Lower lobe of right lung (tissue), 2 donors: ENCODE measurements at regions not wholly inside any gene's neighbourhood (a gene's known extent, or its start where the extent isn't known, plus 50 kb on each side); places are given as distances from the start of the nearest gene placed in this dataset.
"Not testable (repeated sequence)": the region's sequence is repeated elsewhere in the genome, so short reads cannot be mapped to it uniquely, and the experiment has no call there.

ENCODE experiments used
- ATAC-seq, 2 donors: fragments of 200-7000 bp; cut with Tn5 transposase; one replicate each; pipeline ENCODE4 v1.9.1; 2020 to 2022; ENCODE audit warnings: mild to moderate bottlenecking in 2 of 2, moderate library complexity in 2 of 2
- DNase-seq: peaks from one replicate; pipeline ENCODE4 v3.0.0-alpha.2; 2020
- H3K27ac ChIP-seq: fragments of 200-600 bp; one replicate; pipeline ENCODE4 v1.8.0; 2022
- H3K27me3 ChIP-seq: fragments of 200-600 bp; one replicate; pipeline ENCODE4 v1.8.0; 2022; ENCODE audit warnings: low read depth
- H3K36me3 ChIP-seq: fragments of 200-600 bp; one replicate; pipeline ENCODE4 v1.8.0; 2022; ENCODE audit warnings: mild to moderate bottlenecking
- H3K4me1 ChIP-seq: fragments of 200-600 bp; one replicate; pipeline ENCODE4 v1.8.0; 2022
- H3K4me3 ChIP-seq: fragments of 200-600 bp; one replicate; pipeline ENCODE4 v1.8.0; 2022; ENCODE audit warnings: mild to moderate bottlenecking
- H3K9me3 ChIP-seq: fragments of 200-600 bp; one replicate; pipeline ENCODE4 v1.8.0; 2022
- CTCF ChIP-seq: fragments of 200-600 bp; IDR thresholded peaks from one replicate; pipeline ENCODE4 v1.8.0; 2022; ENCODE audit warnings: antibody characterized with exemption, mild to moderate bottlenecking
- intact Hi-C: fragments of 100-400 bp; cut with DNase I; formaldehyde crosslinking; loops from one replicate; pipeline ENCODE4 v1.11.0; 2022
- donor health status: DM: no; HTN: yes; CAD: no; lungs with severe emphysema.

- no peak for ATAC-seq
Observed at GRCh38 chr10:109593682-109594081, 329.6 kb downstream of the XPNPEP1 start.

DNA sequence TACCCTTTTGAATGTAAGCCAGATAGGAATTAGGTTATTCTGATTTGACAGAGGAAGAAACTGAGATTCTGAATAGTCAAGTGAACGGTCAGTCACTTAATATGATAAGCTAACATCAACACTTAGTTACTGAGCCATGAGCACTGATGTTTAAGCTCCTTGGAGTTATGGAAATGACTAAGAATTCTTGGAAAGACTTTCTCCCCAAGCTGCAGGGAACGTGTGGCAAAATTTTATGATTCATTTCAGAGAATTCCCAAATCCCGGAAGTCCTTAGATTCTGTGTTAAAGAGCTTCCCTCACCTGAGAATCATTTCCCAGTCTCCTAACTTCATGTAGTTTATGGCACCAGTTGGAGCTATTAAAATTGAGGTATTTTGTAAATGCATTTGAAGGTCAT, 330.9 kb downstream of the XPNPEP1 start:
- Histone ChIP-seq H3K4me1 (no peaks in the 10 kb centered on the region), H3K27ac (no peak overlapping the region), H3K9me3 (no peaks in the 10 kb centered on the region), H3K36me3 (no peaks in the 10 kb centered on the region), H3K27me3 (no peaks in the 10 kb centered on the region), H3K4me3 (no peak overlapping the region)
- ATAC-seq (no peak), DNase-seq (no peak)
- TF ChIP-seq CTCF: no peak
- intact Hi-C loops: no loop called here

More at GRCh38 chr10:109593682-109594081, 329.6 kb downstream of the XPNPEP1 start:
- no peak for DNase-seq
- Histone ChIP-seq H3K27me3 (no peaks in the 10 kb centered on the region), H3K4me1 (no peaks in the 10 kb centered on the region), H3K4me3 (no peak overlapping the region), H3K36me3 (no peaks in the 10 kb centered on the region), H3K9me3 (no peaks in the 10 kb centered on the region), H3K27ac (no peak overlapping the region)
- TF ChIP-seq CTCF: no peak
- intact Hi-C loops: no loop called here

DNA sequence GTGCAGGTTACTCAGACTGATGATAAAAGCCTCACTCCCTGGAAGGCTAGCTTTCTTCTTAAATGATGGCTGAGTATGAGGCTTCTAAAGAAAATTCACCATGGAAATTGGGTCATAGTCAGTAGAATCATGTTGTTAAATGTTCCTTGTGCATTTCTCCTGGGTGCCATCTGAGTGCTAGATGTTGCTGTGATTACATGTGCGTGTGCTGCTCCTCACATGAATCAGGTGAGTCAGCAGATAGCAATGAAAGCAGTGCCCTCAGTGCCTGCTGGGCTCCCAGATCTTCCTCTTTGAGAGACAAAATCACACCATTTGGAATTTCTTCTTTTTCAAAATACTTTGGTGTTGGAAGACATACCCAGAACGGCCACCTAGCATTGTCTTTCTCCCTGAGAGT, 331.7 kb downstream of the XPNPEP1 start:
- DNase-seq (no peak), ATAC-seq (no peak)
- intact Hi-C loops: no loop called here
- no peak overlapping the region for H3K4me3 ChIP-seq
- H3K4me1 ChIP-seq: no peaks in the 10 kb centered on the region
- H3K9me3 ChIP-seq: no peaks in the 10 kb centered on the region
- TF ChIP-seq CTCF: no peak
- H3K36me3 ChIP-seq: no peaks in the 10 kb centered on the region
- H3K27ac ChIP-seq: no peak overlapping the region
- no peaks in the 10 kb centered on the region for H3K27me3 ChIP-seq

- TF ChIP-seq CTCF: no peak
- Histone ChIP-seq H3K4me1 (no peaks in the 10 kb centered on the region), H3K36me3 (no peaks in the 10 kb centered on the region), H3K27ac (no peak overlapping the region), H3K9me3 (no peaks in the 10 kb centered on the region), H3K27me3 (no peaks in the 10 kb centered on the region), H3K4me3 (no peak overlapping the region)
- DNase-seq (no peak), ATAC-seq (no peak)
- intact Hi-C loops: no loop called here
Observed at GRCh38 chr10:109588259-109588658, 335.1 kb downstream of the XPNPEP1 start.

- Histone ChIP-seq H3K27me3 (no peaks in the 10 kb centered on the region), H3K27ac (no peak overlapping the region), H3K9me3 (no peaks in the 10 kb centered on the region), H3K4me3 (no peak overlapping the region), H3K4me1 (no peaks in the 10 kb centered on the region), H3K36me3 (no peaks in the 10 kb centered on the region)
- DNase-seq (no peak), ATAC-seq (no peak)
- intact Hi-C loops: no loop called here
- no peak for TF ChIP-seq CTCF
Observed at GRCh38 chr10:109587366-109587765, 335.9 kb downstream of the XPNPEP1 start.

DNA sequence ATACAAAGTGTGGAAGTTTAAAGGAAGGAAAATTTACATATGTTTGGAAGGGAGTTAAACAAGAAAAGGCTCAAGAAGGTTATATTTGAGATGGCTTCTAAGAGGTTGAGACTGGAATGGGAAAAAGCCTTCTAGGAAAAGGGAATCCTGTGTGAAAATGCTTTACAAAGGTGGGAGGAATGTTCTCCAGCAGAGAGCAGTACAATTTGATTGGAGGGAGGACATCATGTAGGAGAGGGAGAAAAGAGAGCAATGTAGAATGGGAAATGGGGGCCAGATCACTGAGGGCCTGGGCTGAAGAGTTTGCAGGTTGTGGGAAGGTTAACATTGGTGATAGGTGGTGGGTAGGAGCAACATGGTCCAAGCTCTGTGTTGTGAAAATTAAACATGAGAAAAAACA, 366.9 kb downstream of the XPNPEP1 start:
- Histone ChIP-seq H3K4me3 (no peak overlapping the region), H3K36me3 (no peaks in the 10 kb centered on the region), H3K9me3 (no peaks in the 10 kb centered on the region), H3K27ac (no peak overlapping the region), H3K27me3 (no peaks in the 10 kb centered on the region), H3K4me1 (no peaks in the 10 kb centered on the region)
- ATAC-seq (no peak), DNase-seq (no peak)
- TF ChIP-seq CTCF: no peak
- intact Hi-C loops: no loop called here

- intact Hi-C loops, ATAC-seq, H3K27me3 ChIP-seq, H3K27ac ChIP-seq, DNase-seq, H3K36me3 ChIP-seq, H3K4me3 ChIP-seq, H3K4me1 ChIP-seq, H3K9me3 ChIP-seq: not testable (repeated sequence)
Observed at GRCh38 chr10:109542050-109542603, 381.2 kb downstream of the XPNPEP1 start.
